Keratinocyte (primary cell): ENCODE measurements at regions not wholly inside any gene's neighbourhood (a gene's known extent, or its start where the extent isn't known, plus 50 kb on each side); places are given as distances from the start of the nearest gene placed in this dataset.

Experiments used
- EZH2 ChIP-seq: IDR thresholded peaks from one replicate; pipeline ENCODE4 v1.6.1; 2012; ENCODE audit warnings: inconsistent platforms, mild to moderate bottlenecking, low read length, moderate library complexity
- TF ChIP-seq, protein P1 (sequence below), 3 experiments: IDR thresholded peaks in 1 of 3; conservative IDR thresholded peaks in 1 of 3; optimal IDR thresholded peaks in 1 of 3; 2 replicates in 2 of 3; 3 replicates in 1 of 3; pipeline versions ENCODE3 to v1.5.1; 2011; ENCODE audit warnings: low read length in 3 of 3, mild to moderate bottlenecking in 3 of 3, moderate library complexity in 2 of 3, control low read depth in 1 of 3, inconsistent platforms in 1 of 3; ENCODE audit not compliant: insufficient read depth in 2 of 3; ENCODE audit errors: extremely low read depth in 1 of 3

GRCh38 chr6:8930009-8930408 lies 494.7 kb upstream of the SLC35B3 start:
- TF ChIP-seq, protein P1, sequence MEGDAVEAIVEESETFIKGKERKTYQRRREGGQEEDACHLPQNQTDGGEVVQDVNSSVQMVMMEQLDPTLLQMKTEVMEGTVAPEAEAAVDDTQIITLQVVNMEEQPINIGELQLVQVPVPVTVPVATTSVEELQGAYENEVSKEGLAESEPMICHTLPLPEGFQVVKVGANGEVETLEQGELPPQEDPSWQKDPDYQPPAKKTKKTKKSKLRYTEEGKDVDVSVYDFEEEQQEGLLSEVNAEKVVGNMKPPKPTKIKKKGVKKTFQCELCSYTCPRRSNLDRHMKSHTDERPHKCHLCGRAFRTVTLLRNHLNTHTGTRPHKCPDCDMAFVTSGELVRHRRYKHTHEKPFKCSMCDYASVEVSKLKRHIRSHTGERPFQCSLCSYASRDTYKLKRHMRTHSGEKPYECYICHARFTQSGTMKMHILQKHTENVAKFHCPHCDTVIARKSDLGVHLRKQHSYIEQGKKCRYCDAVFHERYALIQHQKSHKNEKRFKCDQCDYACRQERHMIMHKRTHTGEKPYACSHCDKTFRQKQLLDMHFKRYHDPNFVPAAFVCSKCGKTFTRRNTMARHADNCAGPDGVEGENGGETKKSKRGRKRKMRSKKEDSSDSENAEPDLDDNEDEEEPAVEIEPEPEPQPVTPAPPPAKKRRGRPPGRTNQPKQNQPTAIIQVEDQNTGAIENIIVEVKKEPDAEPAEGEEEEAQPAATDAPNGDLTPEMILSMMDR (optimal IDR thresholded peaks at IDR 0.05 in 1 of 3, IDR thresholded peaks at IDR 0.05 in 1 of 3, conservative IDR thresholded peaks at IDR 0.05 in 1 of 3; ENCODE audit: extremely low read depth in 1 of 3, insufficient read depth in 2 of 3, low read length in 3 of 3): no peak
- no peak for TF ChIP-seq EZH2
